CD14-positive monocyte (primary cell): ENCODE measurements at regions not wholly inside any gene's neighbourhood (a gene's known extent, or its start where the extent isn't known, plus 50 kb on each side); places are given as distances from the start of the nearest gene placed in this dataset.

Source experiments
- DNase-seq, 3 donors: peaks; one replicate each; pipeline ENCODE4 v3.0.0-alpha.2; 2011 to 2022
- H2AFZ ChIP-seq: 2 replicates; pipeline ENCODE4 v1.6.0; 2012; ENCODE audit warnings: mild to moderate bottlenecking, low read depth, low read length, inconsistent platforms; ENCODE audit not compliant: insufficient read depth, poor library complexity, severe bottlenecking
- H3K27ac ChIP-seq, 2 donors: 1 replicate in 1 of 2; 2 replicates in 1 of 2; pipeline ENCODE4 v1.5.1; 2012 to 2013; ENCODE audit warnings: low read length in 2 of 2, control low read depth in 1 of 2, inconsistent platforms in 1 of 2, low read depth in 1 of 2, mild to moderate bottlenecking in 1 of 2
- H3K27me3 ChIP-seq, 2 donors: one replicate each; pipeline versions ENCODE4 v1.6.0 to v1.6.1; 2011 to 2013; ENCODE audit warnings: low read length in 2 of 2; ENCODE audit not compliant: control insufficient read depth in 2 of 2, insufficient read depth in 2 of 2
- H3K36me3 ChIP-seq, 2 donors: replicated peaks in 1 of 2; 1 replicate in 1 of 2; 2 replicates in 1 of 2; pipeline versions ENCODE4 v1.5.1 to v1.6.1; 2012 to 2013; ENCODE audit warnings: low read length in 2 of 2, control low read depth in 1 of 2, inconsistent platforms in 1 of 2, mild to moderate bottlenecking in 1 of 2; ENCODE audit not compliant: insufficient read depth in 2 of 2, control insufficient read depth in 1 of 2
- H3K4me1 ChIP-seq, 2 donors: 1 replicate in 1 of 2; 2 replicates in 1 of 2; pipeline versions ENCODE4 v1.5.1 to v1.6.1; 2012 to 2013; ENCODE audit warnings: low read length in 2 of 2, control low read depth in 1 of 2, inconsistent platforms in 1 of 2, mild to moderate bottlenecking in 1 of 2, moderate library complexity in 1 of 2; ENCODE audit not compliant: insufficient read depth in 2 of 2, control insufficient read depth in 1 of 2
- H3K4me2 ChIP-seq: replicated peaks from 2 replicates; pipeline ENCODE3; 2012; ENCODE audit warnings: low read length, moderate library complexity, mild to moderate bottlenecking; ENCODE audit not compliant: poor library complexity, severe bottlenecking; ENCODE audit errors: extremely low read depth
- H3K4me3 ChIP-seq, 3 experiments: fragments of 200-600 bp in 1 of 3; sonication (generic) in 1 of 3; replicated peaks in 1 of 3; 1 replicate in 2 of 3; 2 replicates in 1 of 3; pipeline ENCODE4 v1.5.1; 2011 to 2013; ENCODE audit warnings: low read length in 3 of 3, mild to moderate bottlenecking in 3 of 3, control low read depth in 2 of 3, low read depth in 2 of 3, inconsistent platforms in 1 of 3, moderate library complexity in 1 of 3
- H3K79me2 ChIP-seq: 2 replicates; pipeline ENCODE4 v1.6.0; 2012; ENCODE audit warnings: mild to moderate bottlenecking, control low read depth, inconsistent platforms, low read length, moderate library complexity; ENCODE audit not compliant: insufficient read depth
- H3K9ac ChIP-seq: 2 replicates; pipeline ENCODE4 v1.6.0; 2017; ENCODE audit warnings: low read length, mild to moderate bottlenecking; ENCODE audit not compliant: insufficient read depth, poor library complexity, severe bottlenecking
- H3K9me3 ChIP-seq, 2 donors: replicated peaks in 1 of 2; 1 replicate in 1 of 2; 2 replicates in 1 of 2; pipeline versions ENCODE4 v1.5.1 to v1.6.1; 2012 to 2013; ENCODE audit warnings: low read length in 2 of 2, control low read depth in 1 of 2; ENCODE audit not compliant: control insufficient read depth in 1 of 2, insufficient read depth in 1 of 2
- H4K20me1 ChIP-seq: 2 replicates; pipeline ENCODE4 v1.6.0; 2012; ENCODE audit warnings: mild to moderate bottlenecking, low read length, control low read depth, moderate library complexity; ENCODE audit not compliant: insufficient read depth
- H3K27ac Mint-ChIP-seq, 7 donors: one replicate each; pipeline ENCODE4 v1.8.0; 2020; ENCODE audit warnings: mild to moderate bottlenecking in 7 of 7, mixed read lengths in 7 of 7, moderate library complexity in 6 of 7, inconsistent platforms in 2 of 7
- H3K27me3 Mint-ChIP-seq, 3 donors: one replicate each; pipeline ENCODE4 v1.8.0; 2021 to 2022; ENCODE audit warnings: low read depth in 3 of 3, mild to moderate bottlenecking in 3 of 3, mixed read lengths in 3 of 3, moderate library complexity in 3 of 3, inconsistent platforms in 1 of 3
- H3K36me3 Mint-ChIP-seq, 2 donors: one replicate each; pipeline ENCODE4 v1.8.0; 2020; ENCODE audit warnings: mixed read lengths in 2 of 2, inconsistent platforms in 1 of 2, mild to moderate bottlenecking in 1 of 2
- H3K4me1 Mint-ChIP-seq: one replicate; pipeline ENCODE4 v1.8.0; 2020; ENCODE audit warnings: mild to moderate bottlenecking, mixed read lengths
- H3K4me3 Mint-ChIP-seq, 2 donors: one replicate each; pipeline ENCODE4 v1.8.0; 2020; ENCODE audit warnings: mild to moderate bottlenecking in 2 of 2, mixed read lengths in 2 of 2, moderate library complexity in 1 of 2
- H3K9me3 Mint-ChIP-seq, 7 donors: one replicate each; pipeline ENCODE4 v1.8.0; 2020 to 2022; ENCODE audit warnings: mixed read lengths in 7 of 7, mild to moderate bottlenecking in 6 of 7, moderate library complexity in 6 of 7, inconsistent platforms in 2 of 7
- WGBS: methylation state at CpG from one replicate; pipeline ENCODE4 v1.1.5; 2013; ENCODE audit warnings: missing lambda C conversion rate; ENCODE audit not compliant: insufficient coverage; 5-methylcytosine and 5-hydroxymethylcytosine counted together
- intact Hi-C, 2 donors: fragments of 100-400 bp; cut with micrococcal nuclease; formaldehyde crosslinking; loops; one replicate each; pipeline versions ENCODE4 v1.15.0 to v1.15.1; 2023
- TF ChIP-seq, protein P1 (sequence below): fragments of 200-600 bp; IDR thresholded peaks from one replicate; pipeline ENCODE4 v1.8.0; 2022; ENCODE audit warnings: antibody characterized with exemption, mild to moderate bottlenecking

DNA sequence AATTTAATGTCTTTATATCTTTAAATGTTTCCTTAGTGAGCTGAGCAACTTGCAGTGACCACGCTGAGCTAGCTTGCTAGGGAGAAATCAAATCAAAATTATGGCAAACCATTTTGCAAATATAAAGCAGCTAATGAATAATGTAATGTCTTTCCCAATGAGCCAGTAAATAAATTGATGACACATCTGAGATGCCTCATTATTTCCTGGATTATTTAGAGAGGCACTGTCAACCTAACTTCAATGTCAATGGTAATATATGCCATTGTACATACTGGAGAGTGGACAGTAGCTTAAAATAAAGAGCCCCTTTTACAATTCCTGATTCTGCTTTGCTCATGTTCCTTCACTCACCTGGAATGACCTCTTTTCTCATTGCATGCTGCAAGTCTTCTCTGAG, 182.6 kb downstream of the PHLDA1 start:
- Histone ChIP-seq H3K4me2 (no peak overlapping the region), H3K4me3 (no peak overlapping the region), H3K79me2 (no peaks in the 10 kb centered on the region), H3K9ac (no peak overlapping the region), H3K4me1 (no peaks in the 10 kb centered on the region), H3K27ac (no peak overlapping the region), H2AFZ (no peak overlapping the region), H3K27me3 (no peaks in the 10 kb centered on the region), H4K20me1 (no peaks in the 10 kb centered on the region), H3K9me3 (no peaks in the 10 kb centered on the region), H3K36me3 (no peaks in the 10 kb centered on the region)
- Mint-ChIP-seq H3K27me3 (peaks cover 2 to 7% (median 4%) of the 10 kb centered on the region in 3 donors), H3K4me1 (no peaks in the 10 kb centered on the region), H3K4me3 (no peak overlapping the region), H3K9me3 (peaks cover 0 to 4% (median 0%) of the 10 kb centered on the region in 7 donors), H3K27ac (no peak overlapping the region), H3K36me3 (no peaks in the 10 kb centered on the region)
- intact Hi-C loops, result no loop called here
- DNase-seq, result no peak
- no CpG with 5 or more reads among the region's 1 CpG for WGBS
- TF ChIP-seq, protein P1, sequence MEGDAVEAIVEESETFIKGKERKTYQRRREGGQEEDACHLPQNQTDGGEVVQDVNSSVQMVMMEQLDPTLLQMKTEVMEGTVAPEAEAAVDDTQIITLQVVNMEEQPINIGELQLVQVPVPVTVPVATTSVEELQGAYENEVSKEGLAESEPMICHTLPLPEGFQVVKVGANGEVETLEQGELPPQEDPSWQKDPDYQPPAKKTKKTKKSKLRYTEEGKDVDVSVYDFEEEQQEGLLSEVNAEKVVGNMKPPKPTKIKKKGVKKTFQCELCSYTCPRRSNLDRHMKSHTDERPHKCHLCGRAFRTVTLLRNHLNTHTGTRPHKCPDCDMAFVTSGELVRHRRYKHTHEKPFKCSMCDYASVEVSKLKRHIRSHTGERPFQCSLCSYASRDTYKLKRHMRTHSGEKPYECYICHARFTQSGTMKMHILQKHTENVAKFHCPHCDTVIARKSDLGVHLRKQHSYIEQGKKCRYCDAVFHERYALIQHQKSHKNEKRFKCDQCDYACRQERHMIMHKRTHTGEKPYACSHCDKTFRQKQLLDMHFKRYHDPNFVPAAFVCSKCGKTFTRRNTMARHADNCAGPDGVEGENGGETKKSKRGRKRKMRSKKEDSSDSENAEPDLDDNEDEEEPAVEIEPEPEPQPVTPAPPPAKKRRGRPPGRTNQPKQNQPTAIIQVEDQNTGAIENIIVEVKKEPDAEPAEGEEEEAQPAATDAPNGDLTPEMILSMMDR, result no peak

DNA sequence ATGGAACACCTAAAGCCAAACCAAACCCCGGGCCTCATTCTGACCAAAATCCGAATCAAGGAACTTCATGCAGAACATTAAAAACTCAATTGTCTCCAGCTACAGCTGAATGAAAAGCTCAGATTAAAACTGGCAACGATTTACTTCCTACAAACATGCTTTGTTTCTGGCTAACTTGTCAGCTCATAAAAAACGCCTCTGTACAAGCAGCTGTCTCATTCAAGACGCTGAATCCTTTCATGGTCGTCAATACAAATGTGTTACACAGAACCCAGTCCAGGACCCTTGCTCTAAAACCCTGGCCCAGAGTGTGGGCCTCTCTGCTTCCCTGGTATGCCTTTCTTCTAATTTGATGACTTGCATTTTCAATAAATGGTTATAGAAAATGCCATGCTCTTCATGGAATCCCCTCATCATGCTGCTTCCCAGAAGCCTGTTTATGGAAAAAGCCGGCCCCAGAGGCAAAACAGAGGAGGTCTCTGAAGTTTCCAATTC, 183.1 kb downstream of the PHLDA1 start:
- H3K9me3 Mint-ChIP-seq, result peaks cover 0 to 4% (median 0%) of the 10 kb centered on the region in 7 donors
- H3K4me2 ChIP-seq, result no peak overlapping the region
- no peak overlapping the region for H3K4me3 ChIP-seq
- no peaks in the 10 kb centered on the region for H3K4me1 ChIP-seq
- no peak overlapping the region for H3K27ac Mint-ChIP-seq
- H3K79me2 ChIP-seq, result no peaks in the 10 kb centered on the region
- H3K27me3 Mint-ChIP-seq, result peaks cover 2 to 4% (median 3%) of the 10 kb centered on the region in 3 donors
- H3K27ac ChIP-seq, result no peak overlapping the region
- TF ChIP-seq, protein P1, result no peak
- H3K36me3 Mint-ChIP-seq, result no peaks in the 10 kb centered on the region
- intact Hi-C loops, result no loop called here
- no peaks in the 10 kb centered on the region for H3K36me3 ChIP-seq
- H3K4me1 Mint-ChIP-seq, result no peaks in the 10 kb centered on the region
- no peaks in the 10 kb centered on the region for H4K20me1 ChIP-seq
- 71% methylated on average over 5 of the region's 7 CpGs for WGBS
- no peaks in the 10 kb centered on the region for H3K27me3 ChIP-seq
- H3K9ac ChIP-seq, result no peak overlapping the region
- H3K9me3 ChIP-seq, result no peaks in the 10 kb centered on the region
- DNase-seq, result no peak
- H2AFZ ChIP-seq, result no peak overlapping the region
- H3K4me3 Mint-ChIP-seq, result no peak overlapping the region
